ENCODE measurements at regions not wholly inside any gene's neighbourhood (a gene's known extent, or its start where the extent isn't known, plus 50 kb on each side); places are given as distances from the start of the nearest gene placed in this dataset.

DNA sequence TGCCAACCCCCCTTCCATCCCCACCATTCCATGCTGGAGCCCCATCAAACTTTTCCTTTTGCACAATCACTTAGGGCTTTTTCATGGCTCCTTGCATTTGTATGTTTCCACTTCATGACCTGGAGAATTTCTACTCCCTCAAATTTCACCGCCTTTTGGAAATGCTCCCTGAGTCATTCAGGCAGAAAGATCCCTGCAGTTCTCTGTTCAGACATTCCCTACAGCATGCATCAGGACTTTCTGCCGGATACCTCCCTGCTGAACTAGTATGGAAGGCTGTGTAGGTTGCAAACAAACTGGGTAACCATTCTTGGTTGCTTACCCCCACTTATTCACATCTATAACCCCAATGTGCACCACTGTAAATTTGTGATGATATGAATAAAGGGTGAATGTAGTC is 389.6 kb upstream of the CELF4 start:
- TF ChIP-seq, protein P1, sequence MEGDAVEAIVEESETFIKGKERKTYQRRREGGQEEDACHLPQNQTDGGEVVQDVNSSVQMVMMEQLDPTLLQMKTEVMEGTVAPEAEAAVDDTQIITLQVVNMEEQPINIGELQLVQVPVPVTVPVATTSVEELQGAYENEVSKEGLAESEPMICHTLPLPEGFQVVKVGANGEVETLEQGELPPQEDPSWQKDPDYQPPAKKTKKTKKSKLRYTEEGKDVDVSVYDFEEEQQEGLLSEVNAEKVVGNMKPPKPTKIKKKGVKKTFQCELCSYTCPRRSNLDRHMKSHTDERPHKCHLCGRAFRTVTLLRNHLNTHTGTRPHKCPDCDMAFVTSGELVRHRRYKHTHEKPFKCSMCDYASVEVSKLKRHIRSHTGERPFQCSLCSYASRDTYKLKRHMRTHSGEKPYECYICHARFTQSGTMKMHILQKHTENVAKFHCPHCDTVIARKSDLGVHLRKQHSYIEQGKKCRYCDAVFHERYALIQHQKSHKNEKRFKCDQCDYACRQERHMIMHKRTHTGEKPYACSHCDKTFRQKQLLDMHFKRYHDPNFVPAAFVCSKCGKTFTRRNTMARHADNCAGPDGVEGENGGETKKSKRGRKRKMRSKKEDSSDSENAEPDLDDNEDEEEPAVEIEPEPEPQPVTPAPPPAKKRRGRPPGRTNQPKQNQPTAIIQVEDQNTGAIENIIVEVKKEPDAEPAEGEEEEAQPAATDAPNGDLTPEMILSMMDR (conservative IDR thresholded peaks at IDR 0.05; ENCODE audit: low read length) = no peak
- TF ChIP-seq EZH2phosphoT487 (IDR thresholded peaks at IDR 0.05; ENCODE audit: borderline replicate concordance, low read depth, low read length) = no peak
